ENCODE measurements at regions not wholly inside any gene's neighbourhood (a gene's known extent, or its start where the extent isn't known, plus 50 kb on each side); places are given as distances from the start of the nearest gene placed in this dataset.
A peak's percentile ranks its signal among the peaks of the same experiment; 100 is the strongest.

GRCh38 chr12:25740617-25741016 is 187.5 kb upstream of the LMNTD1 start:
- no peak overlapping the region for H3K4me3 ChIP-seq (ENCODE audit: low read depth, low read length)
- DNase-seq (ENCODE audit: low read depth), result no peak

GRCh38 chr12:25741917-25742316 is 188.8 kb upstream of the LMNTD1 start:
- no peak overlapping the region for H3K4me3 ChIP-seq (ENCODE audit: low read depth, low read length)
- DNase-seq (ENCODE audit: low read depth), result no peak

- no peak overlapping the region for H3K4me3 ChIP-seq (ENCODE audit: low read depth, low read length)
- DNase-seq (ENCODE audit: low read depth), result no peak
Measured at GRCh38 chr12:25743679-25744215, 190.7 kb upstream of the LMNTD1 start.

GRCh38 chr12:25744313-25744712 is 191.2 kb upstream of the LMNTD1 start:
- DNase-seq (ENCODE audit: low read depth), result no peak
- no peak overlapping the region for H3K4me3 ChIP-seq (ENCODE audit: low read depth, low read length)

- no peak overlapping the region for H3K4me3 ChIP-seq (ENCODE audit: low read depth, low read length)
- no peak for DNase-seq (ENCODE audit: low read depth)
Measured at GRCh38 chr12:25745281-25745680, 192.2 kb upstream of the LMNTD1 start.

- H3K4me3 ChIP-seq (ENCODE audit: low read depth, low read length), result no peak overlapping the region
- DNase-seq (ENCODE audit: low read depth), result no peak
Measured at GRCh38 chr12:25746131-25746530, 193.0 kb upstream of the LMNTD1 start.

GRCh38 chr12:25752710-25753309 is 199.7 kb upstream of the LMNTD1 start:
- no peak overlapping the region for H3K4me3 ChIP-seq (ENCODE audit: low read depth, low read length)
- DNase-seq (ENCODE audit: low read depth), result no peak

GRCh38 chr12:25755136-25755970 is 202.3 kb upstream of the LMNTD1 start:
- DNase-seq (ENCODE audit: low read depth), result no peak
- H3K4me3 ChIP-seq (ENCODE audit: low read depth, low read length), result no peak overlapping the region

GRCh38 chr12:25755971-25756260 is 202.6 kb upstream of the RASSF8 start:
- H3K4me3 ChIP-seq (ENCODE audit: low read depth, low read length), result no peak overlapping the region
- no peak for DNase-seq (ENCODE audit: low read depth)

- no peak overlapping the region for H3K4me3 ChIP-seq (ENCODE audit: low read depth, low read length)
- no peak for DNase-seq (ENCODE audit: low read depth)
Measured at GRCh38 chr12:25757037-25757665, 201.3 kb upstream of the RASSF8 start.

- no peak overlapping the region for H3K4me3 ChIP-seq (ENCODE audit: low read depth, low read length)
- no peak for DNase-seq (ENCODE audit: low read depth)
Measured at GRCh38 chr12:25759752-25760151, 198.7 kb upstream of the RASSF8 start.

GRCh38 chr12:25761356-25761755 is 197.1 kb upstream of the RASSF8 start:
- DNase-seq (ENCODE audit: low read depth), result no peak

GRCh38 chr12:25764409-25764808 is 194.1 kb upstream of the RASSF8 start:
- DNase-seq (ENCODE audit: low read depth), result no peak
- no peak overlapping the region for H3K4me3 ChIP-seq (ENCODE audit: low read depth, low read length)

More at GRCh38 chr12:25761356-25761755, 197.1 kb upstream of the RASSF8 start:
- H3K4me3 ChIP-seq (ENCODE audit: low read depth, low read length), result no peak overlapping the region

GRCh38 chr12:25764892-25765291 is 193.6 kb upstream of the RASSF8 start:
- no peak for DNase-seq (ENCODE audit: low read depth)
- H3K4me3 ChIP-seq (ENCODE audit: low read depth, low read length), result no peak overlapping the region

- no peak for DNase-seq (ENCODE audit: low read depth)
- no peak overlapping the region for H3K4me3 ChIP-seq (ENCODE audit: low read depth, low read length)
Measured at GRCh38 chr12:25767606-25768005, 190.9 kb upstream of the RASSF8 start.

- DNase-seq (ENCODE audit: low read depth), result no peak
- no peak overlapping the region for H3K4me3 ChIP-seq (ENCODE audit: low read depth, low read length)
Measured at GRCh38 chr12:25768151-25768550, 190.3 kb upstream of the RASSF8 start.

GRCh38 chr12:25769082-25769945 is 189.2 kb upstream of the RASSF8 start:
- peak; percentile 57 for DNase-seq (ENCODE audit: low read depth)
- no peak overlapping the region for H3K4me3 ChIP-seq (ENCODE audit: low read depth, low read length)

- DNase-seq (ENCODE audit: low read depth), result no peak
- H3K4me3 ChIP-seq (ENCODE audit: low read depth, low read length), result no peak overlapping the region
Measured at GRCh38 chr12:25771041-25771440, 187.4 kb upstream of the RASSF8 start.

- DNase-seq (ENCODE audit: low read depth), result no peak
- H3K4me3 ChIP-seq (ENCODE audit: low read depth, low read length), result no peak overlapping the region
Measured at GRCh38 chr12:25771476-25771875, 187.0 kb upstream of the RASSF8 start.

- no peak for DNase-seq (ENCODE audit: low read depth)
- no peak overlapping the region for H3K4me3 ChIP-seq (ENCODE audit: low read depth, low read length)
Measured at GRCh38 chr12:25775968-25776367, 182.5 kb upstream of the RASSF8 start.
